GF-D8 (cell line): ENCODE measurements at regions not wholly inside any gene's neighbourhood (a gene's known extent, or its start where the extent isn't known, plus 50 kb on each side); places are given as distances from the start of the nearest gene placed in this dataset.
"Not testable (repeated sequence)": the region's sequence is repeated elsewhere in the genome, so short reads cannot be mapped to it uniquely, and the experiment has no call there.

Source experiments
- DNase-seq: peaks from one replicate; lab custom pipeline; 2025; lab: John Stamatoyannopoulos, UW

GRCh38 chr3:117842086-117842485 lies 1132.5 kb downstream of the TUSC7 start:
- no peak for DNase-seq

DNA sequence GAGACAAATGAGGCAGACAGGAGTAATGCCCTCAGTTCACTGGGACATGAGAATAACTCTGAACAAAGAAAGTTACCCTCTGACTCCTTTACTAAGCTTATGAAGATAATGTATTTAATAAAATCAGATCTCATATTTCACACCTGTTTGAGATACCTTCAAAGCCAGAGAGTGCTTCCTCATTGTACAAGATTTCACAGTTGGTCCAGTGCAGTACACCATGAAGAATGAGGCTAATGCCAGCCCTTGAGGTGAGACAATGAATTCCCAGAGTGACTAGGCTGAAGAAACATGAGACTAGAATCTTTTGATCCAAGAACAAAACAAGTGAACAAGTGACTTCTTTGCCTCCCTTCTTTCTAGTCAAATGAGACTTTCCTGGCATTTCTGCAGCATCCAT lies 1133.8 kb downstream of the TUSC7 start:
- DNase-seq: no peak

DNA sequence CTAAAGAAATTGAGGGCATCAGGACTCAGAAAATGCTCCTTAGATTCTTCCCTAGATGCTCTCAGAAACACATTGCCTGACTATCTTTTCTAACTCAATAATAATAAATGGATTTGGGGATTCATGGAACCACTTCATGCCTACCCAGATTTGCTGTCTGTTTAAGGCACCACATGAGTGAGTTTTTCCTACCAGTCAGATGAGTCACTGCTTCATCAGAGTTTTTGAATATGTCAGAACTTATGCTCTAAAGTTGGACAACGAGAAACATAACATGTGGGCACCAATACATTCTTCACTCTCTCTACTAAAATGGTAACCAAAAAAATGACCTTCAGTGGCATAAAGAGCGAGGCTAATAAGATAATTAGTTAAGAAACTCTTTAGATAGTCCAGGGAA lies 1135.1 kb downstream of the TUSC7 start:
- no peak for DNase-seq

GRCh38 chr3:117846238-117846637 lies 1136.7 kb downstream of the TUSC7 start:
- no peak for DNase-seq

DNA sequence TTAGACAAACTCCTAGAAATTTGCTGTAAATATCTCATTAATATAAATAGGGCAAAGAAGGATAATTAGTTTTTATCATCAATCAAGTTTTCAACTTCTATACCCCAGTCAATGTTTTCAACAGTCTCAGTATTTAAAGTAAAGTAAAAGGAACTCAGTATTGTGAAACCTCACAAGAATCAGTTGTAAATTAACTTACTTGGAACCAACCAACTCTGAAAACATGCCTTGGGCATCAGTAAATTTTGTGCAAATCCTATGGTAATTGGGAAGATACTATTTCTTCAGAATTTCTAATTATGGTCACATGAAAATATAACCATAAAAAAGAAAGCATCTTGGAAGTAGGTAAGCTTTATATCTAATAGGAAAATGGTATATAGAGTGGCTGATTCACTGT lies 1139.0 kb downstream of the TUSC7 start:
- DNase-seq: no peak

GRCh38 chr3:117853923-117854668 lies 1144.5 kb downstream of the TUSC7 start:
- no peak for DNase-seq

DNA sequence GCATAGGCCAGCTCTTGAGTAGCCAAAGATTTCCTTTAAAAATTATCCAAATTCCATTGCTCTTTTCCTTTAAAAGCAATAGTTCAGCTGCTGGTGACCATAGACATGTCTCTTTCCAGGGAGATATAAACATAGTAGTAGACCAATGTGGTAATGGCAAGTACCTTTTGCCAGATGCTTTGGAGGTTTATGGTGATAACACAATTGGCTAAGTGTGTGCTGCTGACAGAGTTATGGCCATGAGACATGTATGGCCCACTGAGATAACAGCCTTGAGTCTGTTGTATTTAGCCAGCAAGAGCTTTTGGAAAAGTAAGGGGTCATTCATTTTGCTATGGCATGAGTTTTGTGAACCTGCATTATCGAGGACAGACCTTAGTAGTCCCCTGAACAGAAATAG lies 1146.8 kb downstream of the TUSC7 start:
- no peak for DNase-seq

DNA sequence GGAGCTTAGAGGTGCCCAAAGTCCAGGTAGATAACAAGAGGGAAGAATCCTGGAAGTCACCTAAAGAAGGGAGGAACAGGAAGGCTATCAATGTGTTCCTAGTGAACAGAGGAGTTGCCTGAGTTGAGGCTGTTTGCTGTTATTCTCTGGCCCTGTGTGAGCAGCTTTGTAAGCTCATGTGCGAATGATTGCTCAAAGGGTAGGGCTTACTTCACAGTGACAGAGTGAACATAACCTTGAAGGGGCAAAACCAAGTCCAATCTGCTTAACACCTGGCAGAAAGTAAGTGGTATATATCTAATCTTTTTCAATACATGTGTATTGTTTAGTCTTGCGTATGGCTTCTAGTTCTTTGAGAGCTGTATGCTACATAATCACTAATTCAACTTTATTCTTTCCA lies 1153.6 kb downstream of the TUSC7 start:
- no peak for DNase-seq

DNA sequence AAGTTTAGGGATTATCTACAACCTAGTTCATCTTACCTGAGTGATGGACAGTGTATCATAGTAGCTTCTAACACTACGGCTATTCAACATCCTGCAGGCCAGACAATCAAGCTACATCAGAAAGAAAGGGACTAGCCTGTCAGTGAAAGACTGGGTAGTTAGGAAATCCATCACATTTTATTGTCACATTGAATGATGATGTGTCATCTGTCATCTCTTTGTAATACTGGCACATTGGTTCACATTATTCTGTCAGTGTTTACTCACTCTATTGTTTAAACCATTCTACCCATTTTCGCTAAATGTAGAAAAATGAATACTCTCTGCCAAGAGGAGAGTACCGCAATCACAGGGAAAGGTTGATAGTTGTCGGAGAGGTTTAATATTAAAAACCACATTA lies 1155.8 kb downstream of the TUSC7 start:
- DNase-seq: no peak

DNA sequence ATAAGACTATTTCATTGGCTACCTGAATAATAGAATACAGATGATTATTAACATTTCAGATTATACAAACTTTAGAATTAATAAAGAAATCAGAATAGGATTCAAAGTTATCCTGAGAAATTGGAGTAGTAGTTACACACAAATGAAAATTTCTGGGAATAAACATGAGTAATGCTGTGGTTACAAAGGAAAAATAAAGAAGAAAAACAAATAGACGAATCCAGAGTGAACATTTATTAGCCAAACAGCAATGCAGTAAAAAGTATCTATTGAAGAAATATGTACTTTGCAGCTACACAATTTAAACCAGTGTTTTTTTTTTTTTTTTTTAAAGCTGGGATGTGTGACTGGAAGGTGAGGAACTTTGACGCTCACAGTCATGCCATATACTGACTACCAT lies 1159.2 kb downstream of the TUSC7 start:
- no peak for DNase-seq

DNA sequence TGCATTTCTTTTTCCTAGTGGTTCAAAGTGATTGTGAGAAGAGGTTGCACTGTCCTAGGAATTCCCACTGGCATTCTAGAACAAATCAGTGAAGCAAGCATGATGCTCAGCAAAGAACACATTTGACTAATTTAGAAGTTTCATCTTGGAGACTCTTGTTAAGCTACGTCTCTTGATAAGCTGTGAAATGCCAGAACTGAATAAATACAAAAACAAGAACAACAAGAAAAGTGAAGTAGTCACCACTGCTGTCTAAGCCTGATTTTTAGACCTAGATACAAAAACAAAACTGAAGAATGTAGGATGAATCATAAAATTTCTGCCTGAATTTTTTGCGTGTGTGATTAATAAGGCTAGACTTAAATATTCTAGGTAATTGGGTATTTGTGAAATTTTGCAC lies 1162.4 kb downstream of the TUSC7 start:
- DNase-seq: no peak

- not testable (repeated sequence) for DNase-seq
These were observed 1161.9 kb downstream of the IGSF11 start for GRCh38 chr3:117872594-117873248.

- DNase-seq: no peak
These were observed 1161.4 kb downstream of the IGSF11 start for GRCh38 chr3:117873249-117873600.

DNA sequence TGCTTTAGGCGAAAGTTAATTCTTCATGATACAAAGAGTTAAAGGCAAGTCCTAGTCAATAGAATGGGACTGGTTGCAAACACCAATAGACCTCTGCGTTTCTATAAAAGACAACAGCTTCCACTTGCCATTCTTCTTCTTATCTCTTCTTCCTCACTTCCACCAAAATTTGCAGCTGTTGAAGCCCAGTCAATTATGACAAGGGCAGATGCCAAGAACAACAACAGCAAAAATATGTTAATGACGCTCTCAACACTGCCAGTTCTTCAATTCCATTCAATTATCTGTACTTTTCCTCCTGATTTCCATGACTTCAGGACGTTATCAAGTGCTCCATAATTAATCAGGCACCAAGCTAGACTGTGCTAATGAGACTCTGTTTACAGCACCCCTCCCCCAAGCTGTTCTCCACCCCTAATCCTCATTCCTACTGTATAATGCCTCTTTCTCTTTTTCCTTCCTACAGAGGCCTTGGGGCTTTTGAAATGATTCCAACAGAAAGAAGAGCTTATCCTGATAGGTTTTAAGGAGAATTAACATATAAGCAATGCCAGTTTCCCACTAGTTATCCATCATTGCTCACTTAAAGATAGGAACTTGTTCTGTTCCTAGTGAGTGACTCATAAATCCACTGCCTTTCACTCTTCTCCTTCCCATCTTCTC lies 1160.5 kb downstream of the IGSF11 start:
- DNase-seq: no peak

GRCh38 chr3:117874904-117875874 lies 1159.5 kb downstream of the IGSF11 start:
- DNase-seq: no peak

- DNase-seq: no peak
These were observed 1158.8 kb downstream of the IGSF11 start for GRCh38 chr3:117875887-117876286.

DNA sequence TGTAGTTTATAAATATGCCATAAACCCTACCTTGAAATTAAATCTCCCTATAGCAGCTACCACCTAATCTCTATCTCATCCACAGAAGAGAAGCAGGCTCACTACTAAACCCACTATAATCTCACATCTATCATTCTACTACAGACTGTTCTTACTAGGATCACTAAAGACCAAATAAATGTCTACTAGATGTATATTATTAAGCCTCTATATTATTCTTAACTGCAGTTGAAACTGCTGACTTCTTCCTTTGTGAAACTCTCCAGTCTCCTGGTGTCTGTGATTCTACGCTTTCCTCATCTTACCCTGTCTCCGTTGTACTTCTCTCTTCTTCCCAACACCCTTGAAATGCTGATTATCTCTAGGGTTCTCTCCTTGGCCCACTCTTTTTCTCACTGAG lies 1154.0 kb downstream of the IGSF11 start:
- DNase-seq: no peak

- no peak for DNase-seq
These were observed 1153.4 kb downstream of the IGSF11 start for GRCh38 chr3:117881210-117881609.

GRCh38 chr3:117885011-117885441 lies 1149.6 kb downstream of the IGSF11 start:
- DNase-seq: no peak

DNA sequence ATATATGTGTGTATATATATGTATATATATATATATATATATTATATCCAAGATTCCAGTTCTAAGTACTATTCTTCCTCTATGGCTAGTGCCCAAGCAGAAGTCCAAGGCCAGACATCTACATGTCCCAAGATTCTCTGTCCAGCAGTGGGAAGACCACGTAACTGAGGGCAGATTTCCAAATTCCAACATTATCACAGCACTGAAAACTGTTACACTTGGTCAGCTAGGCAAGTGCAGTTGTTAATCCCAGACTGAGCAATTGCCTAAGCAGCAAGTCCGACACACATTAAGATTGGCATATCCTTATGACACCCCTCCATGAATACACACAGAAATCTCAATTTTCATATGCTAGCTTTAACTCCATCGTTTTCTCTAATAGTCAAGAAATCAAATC lies 1148.5 kb downstream of the IGSF11 start:
- no peak for DNase-seq

DNA sequence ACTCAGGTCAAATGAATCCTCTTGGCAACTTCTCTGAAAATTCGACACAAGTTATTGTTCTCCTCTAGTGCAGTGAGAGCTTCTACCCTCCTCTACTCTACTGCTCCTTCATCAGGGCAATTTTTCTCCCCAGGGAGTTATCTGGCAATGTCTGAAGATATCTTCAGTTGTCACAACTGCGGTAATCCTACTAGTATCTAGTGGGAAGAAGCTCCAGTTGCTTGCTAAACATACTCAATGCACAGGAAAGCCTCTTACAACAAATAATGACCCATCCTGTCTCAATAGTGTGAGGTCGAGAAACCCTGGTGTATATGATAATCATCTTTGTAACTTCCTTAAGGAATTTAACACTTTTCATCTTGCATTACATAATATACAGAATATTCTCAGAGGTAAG lies 1147.6 kb downstream of the IGSF11 start:
- DNase-seq: no peak

DNA sequence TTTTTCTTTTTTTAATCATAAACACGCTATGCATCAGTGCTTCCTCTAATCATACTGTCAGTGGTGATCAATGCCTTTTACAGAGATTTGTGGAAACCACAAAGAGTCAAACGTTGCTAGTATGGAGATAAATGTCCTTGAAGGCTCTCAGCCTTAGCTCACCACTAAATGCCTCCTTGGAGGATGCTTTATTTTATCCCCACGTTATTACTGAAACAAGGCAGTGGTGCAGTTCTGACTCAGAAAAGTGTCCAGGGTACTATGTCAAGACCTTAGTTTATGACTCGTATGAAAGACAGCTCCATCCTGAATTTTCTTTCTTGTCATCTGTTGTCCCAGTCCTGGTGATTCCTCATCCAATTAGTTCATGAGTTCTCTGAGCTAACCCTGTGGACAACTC lies 1146.7 kb downstream of the IGSF11 start:
- no peak for DNase-seq
